H1 (cell line): ENCODE measurements at regions not wholly inside any gene's neighbourhood (a gene's known extent, or its start where the extent isn't known, plus 50 kb on each side); places are given as distances from the start of the nearest gene placed in this dataset.

Experiments
- CTCF ChIA-PET: fragments of 300-600 bp; sonication (Branson Sonifier 250); formaldehyde crosslinking; loops from one replicate; lab custom pipeline; 2021; ENCODE audit not compliant: partially characterized antibody; lab: Charles Lee
- POLR2A ChIA-PET: fragments of 300-600 bp; sonication (Branson Sonifier 250); formaldehyde crosslinking; loops from one replicate; lab custom pipeline; 2021; ENCODE audit warnings: inconsistent platforms; ENCODE audit not compliant: partially characterized antibody; lab: Charles Lee
- DNase-seq, 2 experiments: peaks; one replicate each; pipeline versions ENCODE4 v3.0.0 to v3.0.0-alpha.2; 2010 to 2022; ENCODE audit warnings: low spot score in 2 of 2, low read depth in 1 of 2, mixed read lengths in 1 of 2
- FAIRE-seq: peaks from 2 replicates; lab custom pipeline; 2011; peaks lifted over from hg19 to GRCh38; lab: Jason Lieb, UNC
- H2AFZ ChIP-seq: 2 replicates; pipeline ENCODE4 v1.8.1; 2012; ENCODE audit warnings: low read length, inconsistent platforms
- H2AK5ac ChIP-seq: 2 replicates; pipeline ENCODE4 v1.6.1; 2013; ENCODE audit warnings: low read depth, low read length
- H2BK120ac ChIP-seq: replicated peaks from 2 replicates; pipeline ENCODE3; 2013; ENCODE audit warnings: low read depth, low read length, inconsistent platforms
- H2BK12ac ChIP-seq: 2 replicates; pipeline ENCODE4 v1.6.1; 2013; ENCODE audit warnings: low read depth, low read length
- H2BK15ac ChIP-seq: 2 replicates; pipeline ENCODE4 v1.6.1; 2013; ENCODE audit warnings: low read length
- H2BK20ac ChIP-seq: 2 replicates; pipeline ENCODE4 v1.6.1; 2013; ENCODE audit warnings: low read length
- H2BK5ac ChIP-seq: 2 replicates; pipeline ENCODE4 v1.6.1; 2013; ENCODE audit warnings: low read depth, low read length
- H3K14ac ChIP-seq: 2 replicates; pipeline ENCODE4 v1.6.1; 2013; ENCODE audit warnings: inconsistent platforms; ENCODE audit not compliant: insufficient read length
- H3K18ac ChIP-seq: 2 replicates; pipeline ENCODE4 v1.6.1; 2013; ENCODE audit warnings: low read length; ENCODE audit errors: extremely low read depth
- H3K23ac ChIP-seq: 2 replicates; pipeline ENCODE4 v1.6.1; 2013; ENCODE audit warnings: inconsistent platforms; ENCODE audit not compliant: insufficient read length
- H3K23me2 ChIP-seq: 2 replicates; pipeline ENCODE4 v1.6.1; 2013; ENCODE audit warnings: low read depth, low read length
- H3K27ac ChIP-seq: 2 replicates; pipeline ENCODE4 v1.6.1; 2011; ENCODE audit warnings: low read depth, low read length, inconsistent platforms
- H3K27me3 ChIP-seq, 4 experiments: replicated peaks in 1 of 4; 1 replicate in 1 of 4; 2 replicates in 3 of 4; pipeline versions ENCODE4 v1.6.1 to v1.8.1; 2011 to 2013; ENCODE audit warnings: low read length in 3 of 4, mild to moderate bottlenecking in 3 of 4, inconsistent platforms in 2 of 4, mixed read lengths in 2 of 4, moderate library complexity in 1 of 4; ENCODE audit not compliant: control insufficient read depth in 3 of 4, insufficient read depth in 3 of 4; ENCODE audit errors: extremely low read depth in 1 of 4
- H3K36me3 ChIP-seq, 4 experiments: 2 replicates each; pipeline versions ENCODE4 v1.6.1 to v1.8.1; 2011 to 2013; ENCODE audit warnings: mild to moderate bottlenecking in 4 of 4, low read length in 3 of 4, moderate library complexity in 2 of 4, control low read depth in 1 of 4, inconsistent platforms in 1 of 4; ENCODE audit not compliant: insufficient read depth in 4 of 4, control insufficient read depth in 2 of 4
- H3K4ac ChIP-seq: replicated peaks from 2 replicates; pipeline ENCODE3; 2013; ENCODE audit warnings: low read length, low read depth, mixed read lengths, inconsistent platforms; ENCODE audit not compliant: insufficient read length
- H3K4me1 ChIP-seq, 4 experiments: replicated peaks in 1 of 4; 1 replicate in 1 of 4; 2 replicates in 3 of 4; pipeline versions ENCODE4 v1.6.1 to v1.8.1; 2011 to 2013; ENCODE audit warnings: low read length in 3 of 4, inconsistent platforms in 2 of 4, mixed read lengths in 1 of 4; ENCODE audit not compliant: insufficient read depth in 4 of 4, control insufficient read depth in 3 of 4
- H3K4me2 ChIP-seq, 2 experiments: 2 replicates each; pipeline versions ENCODE4 v1.6.1 to v1.8.1; 2011 to 2013; ENCODE audit warnings: low read depth in 2 of 2, low read length in 2 of 2, control low read depth in 1 of 2, inconsistent platforms in 1 of 2, mild to moderate bottlenecking in 1 of 2; ENCODE audit not compliant: insufficient read depth in 1 of 2
- H3K4me3 ChIP-seq, 4 experiments: fragments of 200-600, 300-600 bp in 1 of 4; sonication (generic), shearing (Covaris generic), sonication (Bioruptor Twin) in 1 of 4; 2 replicates each; pipeline versions ENCODE4 v1.5.1 to v1.8.1; 2011 to 2016; ENCODE audit warnings: low read length in 4 of 4, low read depth in 3 of 4, control low read depth in 2 of 4, inconsistent platforms in 2 of 4, mild to moderate bottlenecking in 2 of 4, mixed read lengths in 1 of 4, moderate library complexity in 1 of 4; ENCODE audit not compliant: insufficient read depth in 2 of 4; ENCODE audit errors: extremely low read depth in 1 of 4
- H3K56ac ChIP-seq: replicated peaks from 2 replicates; pipeline ENCODE3; 2013; ENCODE audit warnings: low read depth, mild to moderate bottlenecking, mixed read lengths, low read length, inconsistent platforms; ENCODE audit not compliant: insufficient read length
- H3K79me1 ChIP-seq: 2 replicates; pipeline ENCODE4 v1.6.1; 2013; ENCODE audit warnings: low read depth, low read length, control low read depth
- H3K79me2 ChIP-seq, 2 experiments: 2 replicates each; pipeline versions ENCODE4 v1.6.1 to v1.8.1; 2012 to 2013; ENCODE audit warnings: low read length in 2 of 2, mild to moderate bottlenecking in 2 of 2, inconsistent platforms in 1 of 2; ENCODE audit not compliant: insufficient read depth in 2 of 2, control insufficient read depth in 1 of 2
- H3K9ac ChIP-seq, 4 experiments: replicated peaks in 1 of 4; 1 replicate in 1 of 4; 2 replicates in 3 of 4; pipeline versions ENCODE4 v1.6.1 to v1.8.1; 2011 to 2013; ENCODE audit warnings: low read depth in 3 of 4, low read length in 3 of 4, control low read depth in 2 of 4, mild to moderate bottlenecking in 2 of 4, moderate library complexity in 2 of 4, inconsistent platforms in 1 of 4; ENCODE audit errors: extremely low read depth in 1 of 4
- H3K9me3 ChIP-seq, 2 experiments: 2 replicates each; pipeline versions ENCODE4 v1.6.1 to v1.8.1; 2012 to 2013; ENCODE audit warnings: mild to moderate bottlenecking in 2 of 2, moderate library complexity in 2 of 2, control low read depth in 1 of 2, inconsistent platforms in 1 of 2, low read depth in 1 of 2, low read length in 1 of 2, mixed read lengths in 1 of 2; ENCODE audit not compliant: insufficient read depth in 2 of 2
- H4K20me1 ChIP-seq, 2 experiments: replicated peaks in 1 of 2; 2 replicates each; pipeline versions ENCODE3 to v1.8.1; 2011 to 2013; ENCODE audit warnings: inconsistent platforms in 2 of 2, low read length in 2 of 2, mild to moderate bottlenecking in 1 of 2; ENCODE audit not compliant: insufficient read depth in 2 of 2, control insufficient read depth in 1 of 2
- H4K5ac ChIP-seq: 2 replicates; pipeline ENCODE4 v1.6.1; 2013; ENCODE audit warnings: low read length, low read depth, mixed read lengths, inconsistent platforms; ENCODE audit not compliant: insufficient read length
- H4K8ac ChIP-seq: 2 replicates; pipeline ENCODE4 v1.8.0; 2013; ENCODE audit warnings: mild to moderate bottlenecking, moderate library complexity, low read length, inconsistent platforms; ENCODE audit not compliant: insufficient read depth; ENCODE audit errors: extremely low read depth
- H4K91ac ChIP-seq: replicated peaks from 2 replicates; pipeline ENCODE3; 2013; ENCODE audit warnings: low read length, mixed read lengths, inconsistent platforms; ENCODE audit not compliant: insufficient read length
- CBX5 ChIP-seq: fragments of 300-800, 300-1000 bp; sonication (generic); IDR thresholded peaks from 2 replicates; pipeline ENCODE4 v1.7.1; 2016; ENCODE audit warnings: antibody characterized with exemption, low read length, low read depth
- CBX8 ChIP-seq: fragments of 300-800, 300-1000 bp; sonication (generic); IDR thresholded peaks from 2 replicates; pipeline ENCODE4 v1.7.1; 2016; ENCODE audit warnings: low read depth, low read length, borderline replicate concordance
- GABPA ChIP-seq: IDR thresholded peaks from 2 replicates; pipeline ENCODE4 v1.6.1; 2011; ENCODE audit warnings: mild to moderate bottlenecking, low read length, moderate library complexity, borderline replicate concordance; ENCODE audit not compliant: insufficient read depth
- GTF2F1 ChIP-seq: IDR thresholded peaks from 2 replicates; pipeline ENCODE4 v1.6.1; 2012; ENCODE audit warnings: low read depth, low read length, improper control_type of control experiment, borderline replicate concordance
- HDAC6 ChIP-seq: IDR thresholded peaks from one replicate; pipeline ENCODE4 v1.7.1; 2012; ENCODE audit warnings: low read depth, mild to moderate bottlenecking, inconsistent platforms, low read length, moderate library complexity
- POU5F1 ChIP-seq: IDR thresholded peaks from 2 replicates; pipeline ENCODE4 v1.6.1; 2011; ENCODE audit warnings: low read depth, mild to moderate bottlenecking, low read length, moderate library complexity
- RAD21 ChIP-seq, 2 experiments: IDR thresholded peaks in 1 of 2; conservative IDR thresholded peaks in 1 of 2; 2 replicates each; pipeline ENCODE4 v1.6.1; 2011; ENCODE audit warnings: low read depth in 2 of 2, low read length in 2 of 2, improper control_type of control experiment in 1 of 2, inconsistent platforms in 1 of 2, mild to moderate bottlenecking in 1 of 2, moderate library complexity in 1 of 2
- RXRA ChIP-seq: IDR thresholded peaks from 2 replicates; pipeline ENCODE4 v1.6.1; 2011; ENCODE audit warnings: low read depth, mild to moderate bottlenecking, low read length, moderate library complexity; ENCODE audit not compliant: insufficient read depth
- ZNF274 ChIP-seq: IDR thresholded peaks from 2 replicates; pipeline ENCODE4 v1.7.0; 2012; ENCODE audit warnings: low read length, borderline replicate concordance; ENCODE audit errors: extremely low read depth
- WGBS, 2 experiments: shearing (Covaris generic) in 1 of 2; methylation state at CpG; one replicate each; pipeline versions ENCODE4 v1.1.6 to v1.1.7; 2013 to 2015; ENCODE audit warnings: low lambda C conversion rate in 2 of 2, mixed read lengths in 2 of 2, inconsistent platforms in 1 of 2, low coverage in 1 of 2, missing lambda C conversion rate in 1 of 2; ENCODE audit not compliant: insufficient replicate concordance in 2 of 2, insufficient coverage in 1 of 2, insufficient read length in 1 of 2; ENCODE audit errors: extremely low coverage in 1 of 2, missing lambda C conversion rate in 1 of 2; 5-methylcytosine and 5-hydroxymethylcytosine counted together

GRCh38 chr12:75862692-75863471, 168.7 kb downstream of the PHLDA1 start:
- Histone ChIP-seq H3K4me1 (no peaks in the 10 kb centered on the region), H3K4me2 (no peak overlapping the region), H2BK12ac (no peak overlapping the region), H4K91ac (no peak overlapping the region), H3K4me3 (no peak overlapping the region), H4K8ac (no peak overlapping the region), H3K23ac (no peak overlapping the region), H3K27me3 (no peaks in the 10 kb centered on the region), H2BK5ac (no peak overlapping the region), H2BK15ac (no peak overlapping the region), H3K79me2 (no peaks in the 10 kb centered on the region; a peak in 1 of 4 replicates), H2AK5ac (no peak overlapping the region), H2BK20ac (no peak overlapping the region), H3K18ac (no peak overlapping the region), H3K79me1 (no peaks in the 10 kb centered on the region), H3K27ac (no peak overlapping the region), H4K20me1 (no peaks in the 10 kb centered on the region), H3K4ac (no peak overlapping the region), H3K36me3 (no peaks in the 10 kb centered on the region), H3K9me3 (no peaks in the 10 kb centered on the region), H2BK120ac (no peak overlapping the region), H3K14ac (no peak overlapping the region), H2AFZ (no peak overlapping the region), H3K56ac (no peak overlapping the region), H4K5ac (no peak overlapping the region), H3K9ac (no peak overlapping the region)
- no peak for DNase-seq
- FAIRE-seq, result no peak
- CTCF ChIA-PET, result no interaction called here
- WGBS, 2 experiments, result 90% methylated on average over 2 of the region's 2 CpGs; no CpG with 5 or more reads in 1 of the 2 experiments
- POLR2A ChIA-PET, result no interaction called here
- TF ChIP-seq RAD21 (IDR thresholded peaks at IDR 0.05 in 1 of 2, conservative IDR thresholded peaks at IDR 0.05 in 1 of 2; ENCODE audit: low read depth in 2 of 2, low read length in 2 of 2) (no peak), CBX5 (no peak), ZNF274 (no peak), GTF2F1 (no peak), POU5F1 (no peak), RXRA (no peak), CBX8 (no peak), HDAC6 (no peak), GABPA (no peak)
- TF ChIP-seq, all 59 proteins: peak for 0
- peaks cover 2% of the 10 kb centered on the region; the same call in 1 of the 2 replicates for H3K23me2 ChIP-seq
